ENCODE measurements at regions not wholly inside any gene's neighbourhood (a gene's known extent, or its start where the extent isn't known, plus 50 kb on each side); places are given as distances from the start of the nearest gene placed in this dataset.

DNA sequence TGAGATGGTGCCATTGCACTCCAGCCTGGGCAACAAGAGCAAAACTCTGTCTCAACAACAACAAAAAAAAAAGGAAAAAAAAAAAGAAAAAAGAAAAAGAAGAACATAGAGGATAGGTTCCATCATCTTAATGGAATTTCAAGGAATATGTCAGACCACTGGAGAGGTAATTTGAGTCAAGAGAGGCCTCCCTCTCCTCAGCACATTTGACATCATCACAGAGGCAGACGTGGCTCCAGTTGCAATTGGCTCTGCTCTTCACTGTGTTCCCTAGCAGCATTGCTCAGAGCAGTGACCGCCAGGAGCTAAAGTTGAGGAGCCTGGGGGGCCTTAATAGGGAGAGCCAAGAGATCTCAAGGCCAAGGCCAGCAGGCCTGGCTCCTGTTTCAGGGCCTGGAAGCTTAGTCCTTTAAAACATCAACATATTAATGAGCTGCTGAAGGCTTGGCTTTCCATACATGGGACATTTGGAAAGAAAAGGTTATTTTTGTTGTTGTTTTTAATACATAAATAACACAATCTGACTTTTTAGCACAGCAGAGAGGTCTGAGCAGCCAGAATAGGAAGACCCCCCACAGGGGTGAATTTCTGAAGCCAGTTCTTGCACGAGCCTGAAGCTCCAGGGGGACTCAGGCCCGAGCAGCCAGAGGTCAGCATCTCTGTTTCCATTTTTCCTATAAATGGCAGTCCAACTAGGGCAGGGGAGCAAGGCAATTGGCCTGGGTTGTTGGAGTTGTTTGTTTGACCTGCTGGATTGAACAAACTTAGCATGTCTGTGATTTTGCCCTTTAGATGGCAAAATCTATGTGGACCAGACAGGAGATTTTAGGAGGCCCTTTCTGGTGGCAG, 118.3 kb upstream of the FGGY start:
- TF ChIP-seq CTCF (IDR thresholded peaks at IDR 0.05), result no peak
- TF ChIP-seq POLR2A (IDR thresholded peaks at IDR 0.05), result no peak

Data from thyroid gland (tissue), 4 donors.